Naive B cell (primary cell): ENCODE measurements at regions not wholly inside any gene's neighbourhood (a gene's known extent, or its start where the extent isn't known, plus 50 kb on each side); places are given as distances from the start of the nearest gene placed in this dataset.
A peak's percentile ranks its signal among the peaks of the same experiment; 100 is the strongest.
"Not testable (repeated sequence)": the region's sequence is repeated elsewhere in the genome, so short reads cannot be mapped to it uniquely, and the experiment has no call there.

ENCODE experiments used
- ATAC-seq, 2 donors: fragments of 150-1000 bp; cut with Tn5 transposase; 2 replicates each; pipeline ENCODE4 v1.10.0; 2021; ENCODE audit warnings: low read depth in 2 of 2, mild to moderate bottlenecking in 2 of 2, moderate library complexity in 2 of 2
- DNase-seq: peaks from one replicate; pipeline ENCODE4 v3.0.0; 2022
- H3K27ac Mint-ChIP-seq, 6 donors: one replicate each; pipeline ENCODE4 v1.8.0; 2020 to 2022; ENCODE audit warnings: mild to moderate bottlenecking in 6 of 6, mixed read lengths in 6 of 6, moderate library complexity in 5 of 6, inconsistent platforms in 2 of 6
- H3K27me3 Mint-ChIP-seq, 3 donors: one replicate each; pipeline ENCODE4 v1.8.0; 2021 to 2022; ENCODE audit warnings: mixed read lengths in 3 of 3, mild to moderate bottlenecking in 1 of 3
- H3K36me3 Mint-ChIP-seq, 2 donors: one replicate each; pipeline ENCODE4 v1.8.0; 2020 to 2022; ENCODE audit warnings: mixed read lengths in 2 of 2, inconsistent platforms in 1 of 2, mild to moderate bottlenecking in 1 of 2
- H3K4me1 Mint-ChIP-seq, 3 donors: one replicate each; pipeline ENCODE4 v1.8.0; 2020 to 2022; ENCODE audit warnings: mixed read lengths in 3 of 3, inconsistent platforms in 1 of 3, mild to moderate bottlenecking in 1 of 3, moderate library complexity in 1 of 3
- H3K4me3 Mint-ChIP-seq, 8 donors: one replicate each; pipeline ENCODE4 v1.8.0; 2020 to 2022; ENCODE audit warnings: mild to moderate bottlenecking in 8 of 8, mixed read lengths in 8 of 8, moderate library complexity in 8 of 8, inconsistent platforms in 2 of 8
- H3K9me3 Mint-ChIP-seq, 7 donors: one replicate each; pipeline ENCODE4 v1.8.0; 2020 to 2022; ENCODE audit warnings: mixed read lengths in 7 of 7, mild to moderate bottlenecking in 5 of 7, inconsistent platforms in 2 of 7, moderate library complexity in 1 of 7

GRCh38 chr11:37442576-37442975 lies 844.5 kb upstream of the RAG2 start:
- Mint-ChIP-seq H3K27me3 (no peaks in the 10 kb centered on the region), H3K4me1 (no peaks in the 10 kb centered on the region), H3K27ac (no peak overlapping the region), H3K4me3 (no peak overlapping the region), H3K36me3 (no peaks in the 10 kb centered on the region), H3K9me3 (peaks cover 0 to 7% (median 3%) of the 10 kb centered on the region in 7 donors)
- DNase-seq (no peak), ATAC-seq (no peak)

GRCh38 chr11:37431633-37432230 lies 833.7 kb upstream of the RAG2 start:
- ATAC-seq, H3K36me3 Mint-ChIP-seq, DNase-seq, H3K4me1 Mint-ChIP-seq, H3K4me3 Mint-ChIP-seq, H3K27me3 Mint-ChIP-seq, H3K27ac Mint-ChIP-seq: not testable (repeated sequence)
- peaks cover 5 to 15% (median 7%) of the 10 kb centered on the region in 7 donors for H3K9me3 Mint-ChIP-seq

GRCh38 chr11:37430966-37431632 lies 833.1 kb upstream of the RAG2 start:
- H3K4me1 Mint-ChIP-seq, ATAC-seq, H3K4me3 Mint-ChIP-seq, H3K27ac Mint-ChIP-seq, H3K27me3 Mint-ChIP-seq, H3K36me3 Mint-ChIP-seq, DNase-seq: not testable (repeated sequence)
- peaks cover 5 to 15% (median 7%) of the 10 kb centered on the region in 7 donors for H3K9me3 Mint-ChIP-seq

- H3K4me3 Mint-ChIP-seq: no peak overlapping the region
- no peaks in the 10 kb centered on the region for H3K4me1 Mint-ChIP-seq
- peaks cover 3 to 14% (median 7%) of the 10 kb centered on the region in 7 donors for H3K9me3 Mint-ChIP-seq
- DNase-seq (no peak), ATAC-seq (no peak)
- no peaks in the 10 kb centered on the region for H3K36me3 Mint-ChIP-seq
- H3K27ac Mint-ChIP-seq: no peak overlapping the region
- no peaks in the 10 kb centered on the region for H3K27me3 Mint-ChIP-seq
Observed at GRCh38 chr11:37422511-37422910, 824.5 kb upstream of the RAG2 start.

DNA sequence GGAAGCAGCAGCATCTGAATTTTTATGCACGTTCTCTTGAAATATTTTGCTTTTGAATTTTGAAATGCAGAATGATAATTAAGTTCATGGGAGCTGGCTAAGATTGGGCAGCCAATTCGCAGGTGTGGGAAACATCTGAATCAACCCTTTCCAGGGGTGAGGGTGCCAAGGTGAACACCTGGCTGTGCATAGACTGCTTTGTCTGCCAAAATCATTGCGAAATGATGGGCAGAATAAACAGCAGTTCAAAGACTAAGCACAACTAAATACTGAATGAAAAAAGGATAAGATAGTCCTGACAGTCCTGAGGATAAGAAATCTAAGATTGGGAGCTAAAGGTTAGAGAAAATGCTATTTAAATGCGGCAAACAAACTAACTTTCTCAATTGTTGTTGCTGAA lies 813.3 kb upstream of the RAG2 start:
- no peak for DNase-seq
- no peak overlapping the region for H3K4me3 Mint-ChIP-seq
- ATAC-seq: no peak
- no peak overlapping the region for H3K27ac Mint-ChIP-seq
- no peaks in the 10 kb centered on the region for H3K4me1 Mint-ChIP-seq
- no peaks in the 10 kb centered on the region for H3K36me3 Mint-ChIP-seq
- H3K27me3 Mint-ChIP-seq: no peaks in the 10 kb centered on the region
- H3K9me3 Mint-ChIP-seq: peaks cover 0 to 11% (median 0%) of the 10 kb centered on the region in 7 donors

GRCh38 chr11:37409124-37409523 lies 811.1 kb upstream of the RAG2 start:
- no peaks in the 10 kb centered on the region for H3K4me1 Mint-ChIP-seq
- peaks cover 0 to 6% (median 0%) of the 10 kb centered on the region in 7 donors for H3K9me3 Mint-ChIP-seq
- DNase-seq: no peak
- no peak overlapping the region for H3K27ac Mint-ChIP-seq
- ATAC-seq: no peak
- no peaks in the 10 kb centered on the region for H3K36me3 Mint-ChIP-seq
- no peaks in the 10 kb centered on the region for H3K27me3 Mint-ChIP-seq
- no peak overlapping the region for H3K4me3 Mint-ChIP-seq

DNA sequence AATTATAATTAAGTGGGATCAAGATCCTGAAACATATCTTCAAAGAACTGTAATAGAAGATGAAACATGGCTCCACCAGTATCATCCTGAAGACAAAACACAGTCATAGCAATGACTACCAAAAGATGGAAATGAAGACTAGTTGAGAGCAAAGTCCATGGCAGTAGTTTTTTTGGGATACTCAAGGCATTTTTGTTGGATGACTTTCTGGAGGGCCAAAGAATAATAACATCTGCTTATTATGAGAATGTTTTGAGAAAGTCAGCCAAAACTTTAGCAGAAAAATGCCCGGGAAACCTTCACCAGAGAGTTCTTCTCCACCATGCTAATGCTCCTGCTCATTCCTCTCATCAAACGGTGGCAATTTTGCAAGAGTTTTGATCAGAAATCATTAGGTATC lies 809.4 kb upstream of the RAG2 start:
- H3K27me3 Mint-ChIP-seq: no peaks in the 10 kb centered on the region
- no peaks in the 10 kb centered on the region for H3K4me1 Mint-ChIP-seq
- no peak overlapping the region for H3K27ac Mint-ChIP-seq
- no peaks in the 10 kb centered on the region for H3K36me3 Mint-ChIP-seq
- peaks cover 0 to 6% (median 2%) of the 10 kb centered on the region in 7 donors for H3K9me3 Mint-ChIP-seq
- ATAC-seq: no peak
- H3K4me3 Mint-ChIP-seq: no peak overlapping the region
- DNase-seq: no peak

DNA sequence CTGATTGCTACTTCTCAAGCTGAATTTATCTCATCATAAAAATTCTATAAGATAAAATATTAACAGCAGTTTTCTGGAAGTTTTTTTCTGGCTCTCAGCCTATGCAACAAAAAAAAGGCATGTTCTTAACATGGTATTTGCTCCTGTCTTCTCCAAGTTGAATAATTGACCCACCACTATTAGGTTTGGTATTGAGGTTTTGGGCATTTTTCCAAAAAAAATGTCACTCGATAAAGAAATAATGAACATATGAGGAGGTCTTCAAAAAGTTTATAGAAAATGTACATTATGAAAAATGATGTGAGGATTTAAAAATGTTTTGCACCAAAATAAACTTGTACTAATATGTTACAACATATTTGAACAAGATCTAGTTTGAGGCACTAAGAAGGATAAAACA lies 808.6 kb upstream of the RAG2 start:
- ATAC-seq (no peak), DNase-seq (no peak)
- Mint-ChIP-seq H3K36me3 (no peaks in the 10 kb centered on the region), H3K27me3 (no peaks in the 10 kb centered on the region), H3K9me3 (peaks cover 0 to 6% (median 3%) of the 10 kb centered on the region in 7 donors), H3K27ac (no peak overlapping the region), H3K4me3 (no peak overlapping the region), H3K4me1 (no peaks in the 10 kb centered on the region)

GRCh38 chr11:37404231-37404630 lies 806.2 kb upstream of the RAG2 start:
- Mint-ChIP-seq H3K27me3 (no peaks in the 10 kb centered on the region), H3K36me3 (no peaks in the 10 kb centered on the region), H3K4me3 (no peak overlapping the region), H3K4me1 (no peaks in the 10 kb centered on the region), H3K27ac (no peak overlapping the region), H3K9me3 (peaks cover 0 to 6% (median 4%) of the 10 kb centered on the region in 7 donors)
- no peak for DNase-seq
- no peak for ATAC-seq

GRCh38 chr11:37402663-37403062 lies 804.6 kb upstream of the RAG2 start:
- ATAC-seq (no peak), DNase-seq (no peak)
- no peak overlapping the region for H3K4me3 Mint-ChIP-seq
- peaks cover 0 to 6% (median 2%) of the 10 kb centered on the region in 7 donors for H3K9me3 Mint-ChIP-seq
- H3K4me1 Mint-ChIP-seq: no peaks in the 10 kb centered on the region
- H3K27me3 Mint-ChIP-seq: no peaks in the 10 kb centered on the region
- no peak overlapping the region for H3K27ac Mint-ChIP-seq
- no peaks in the 10 kb centered on the region for H3K36me3 Mint-ChIP-seq

DNA sequence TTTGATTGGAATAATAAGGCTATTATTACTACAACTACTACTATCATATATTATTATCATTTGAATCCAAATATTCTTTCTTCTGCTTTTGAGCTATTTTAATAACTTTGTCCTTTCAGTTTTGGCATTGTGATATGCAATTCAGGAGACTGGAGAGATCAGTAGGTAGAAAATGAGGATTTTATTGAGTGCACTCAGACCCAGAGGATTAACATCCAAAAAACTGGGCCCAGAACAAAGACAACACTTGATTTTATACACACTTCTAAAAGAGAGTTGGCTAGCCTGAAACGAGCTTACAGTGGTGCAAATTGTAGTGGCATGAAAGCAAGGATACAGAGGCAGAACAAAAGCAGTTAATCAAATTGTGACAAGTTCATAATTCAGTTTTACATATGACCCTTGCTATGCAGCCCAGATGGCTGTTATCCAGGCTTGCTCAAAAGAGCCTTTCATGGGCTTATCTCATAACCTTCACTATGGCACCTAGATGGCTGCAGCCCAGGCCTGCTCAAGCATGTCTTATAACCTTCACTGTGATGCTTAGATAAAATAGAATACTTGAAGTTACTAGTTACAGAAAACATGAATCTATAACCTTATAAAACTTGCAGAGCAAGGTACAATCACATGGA lies 796.3 kb upstream of the RAG2 start:
- H3K27me3 Mint-ChIP-seq: no peaks in the 10 kb centered on the region
- peaks cover 10 to 44% (median 24%) of the 10 kb centered on the region in 7 donors for H3K9me3 Mint-ChIP-seq
- no peak for ATAC-seq

DNA sequence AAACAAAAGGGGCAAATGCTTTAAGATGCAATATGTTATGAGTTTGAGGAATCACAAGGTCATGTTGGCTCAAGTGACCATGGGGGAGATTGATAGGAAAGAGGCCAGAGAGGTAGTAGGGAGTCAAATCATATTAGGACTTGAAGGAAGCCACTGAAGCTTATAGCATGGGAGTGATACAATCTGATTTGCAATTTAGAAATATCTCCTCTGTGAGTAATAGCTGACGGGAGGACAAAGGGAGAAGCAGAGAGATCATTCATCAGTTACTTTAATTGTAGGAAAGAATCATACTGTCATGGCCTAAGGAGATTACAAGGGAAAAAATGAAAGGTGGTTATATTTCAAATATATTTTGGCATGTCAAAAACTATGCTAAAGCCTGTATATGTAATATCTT lies 793.6 kb upstream of the RAG2 start:
- DNase-seq (no peak), ATAC-seq (no peak)
- Mint-ChIP-seq H3K9me3 (peaks cover 13 to 39% (median 22%) of the 10 kb centered on the region in 7 donors), H3K4me1 (no peaks in the 10 kb centered on the region), H3K27me3 (no peaks in the 10 kb centered on the region), H3K4me3 (no peak overlapping the region), H3K27ac (no peak overlapping the region), H3K36me3 (no peaks in the 10 kb centered on the region)

More for the DNA sequence above, 796.3 kb upstream of the RAG2 start:
- peak overlapping the region in 1 of 8 donors; percentile 2 for H3K4me3 Mint-ChIP-seq
- no peaks in the 10 kb centered on the region for H3K36me3 Mint-ChIP-seq
- H3K27ac Mint-ChIP-seq: no peak overlapping the region
- no peak for DNase-seq
- H3K4me1 Mint-ChIP-seq: no peaks in the 10 kb centered on the region

GRCh38 chr11:37390576-37391083 lies 792.6 kb upstream of the RAG2 start:
- Mint-ChIP-seq H3K27ac (no peak overlapping the region), H3K4me1 (no peaks in the 10 kb centered on the region), H3K36me3 (no peaks in the 10 kb centered on the region), H3K4me3 (no peak overlapping the region), H3K9me3 (peaks cover 10 to 33% (median 19%) of the 10 kb centered on the region in 7 donors), H3K27me3 (no peaks in the 10 kb centered on the region)
- no peak for DNase-seq
- no peak for ATAC-seq

DNA sequence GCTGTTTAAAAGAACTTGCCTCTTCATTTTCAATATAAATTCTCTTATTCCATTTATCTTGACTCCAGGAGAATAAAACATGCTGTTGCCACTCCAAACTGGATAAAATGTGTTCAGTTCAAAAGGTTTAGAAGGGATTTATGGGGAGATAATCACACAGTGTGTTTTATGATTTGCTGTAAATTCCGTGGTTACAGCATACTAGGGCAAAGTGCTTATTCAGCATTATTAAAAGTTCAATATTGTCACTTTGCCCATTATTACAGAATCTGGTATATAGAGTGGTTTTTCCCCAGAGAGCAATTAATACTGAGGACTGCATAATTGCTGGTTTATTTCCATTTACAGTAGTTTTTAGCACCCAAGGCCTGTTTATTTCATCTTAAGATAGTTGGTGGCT lies 780.9 kb upstream of the RAG2 start:
- no peaks in the 10 kb centered on the region for H3K27me3 Mint-ChIP-seq
- no peaks in the 10 kb centered on the region for H3K36me3 Mint-ChIP-seq
- ATAC-seq: no peak
- no peak overlapping the region for H3K27ac Mint-ChIP-seq
- DNase-seq: no peak
- H3K4me3 Mint-ChIP-seq: no peak overlapping the region
- H3K4me1 Mint-ChIP-seq: no peaks in the 10 kb centered on the region
- H3K9me3 Mint-ChIP-seq: peaks cover 4 to 47% (median 11%) of the 10 kb centered on the region in 7 donors
